ENCODE measurements at regions not wholly inside any gene's neighbourhood (a gene's known extent, or its start where the extent isn't known, plus 50 kb on each side); places are given as distances from the start of the nearest gene placed in this dataset.

- no peak for TF ChIP-seq CTCF (tag by site-specific recombination; IDR thresholded peaks at IDR 0.05)
- no peak for TF ChIP-seq TCF7L2 (IDR thresholded peaks at IDR 0.05; ENCODE audit: borderline replicate concordance, low read depth, low read length)
- TF ChIP-seq PRDM1 (tag by site-specific recombination; IDR thresholded peaks at IDR 0.05) = no peak
- TF ChIP-seq ZNF510 (tag by site-specific recombination; IDR thresholded peaks at IDR 0.05; ENCODE audit: insufficient replicate concordance) = no peak
- no peak for TF ChIP-seq ZNF202 (tag by site-specific recombination; IDR thresholded peaks at IDR 0.05; ENCODE audit: borderline replicate concordance)
- no peak for TF ChIP-seq ZNF23 (tag by site-specific recombination; IDR thresholded peaks at IDR 0.05; ENCODE audit: borderline replicate concordance)
- TF ChIP-seq ZBTB17 (tag by site-specific recombination; IDR thresholded peaks at IDR 0.05) = no peak
Measured at GRCh38 chr14:98207415-98207814, 1064.6 kb downstream of the BCL11B start.
